GM18507 (cell line): ENCODE measurements at regions not wholly inside any gene's neighbourhood (a gene's known extent, or its start where the extent isn't known, plus 50 kb on each side); places are given as distances from the start of the nearest gene placed in this dataset.
A peak's percentile ranks its signal among the peaks of the same experiment; 100 is the strongest.
"Not testable (repeated sequence)": the region's sequence is repeated elsewhere in the genome, so short reads cannot be mapped to it uniquely, and the experiment has no call there.

Experiments used
- DNase-seq: peaks from one replicate; pipeline ENCODE4 v3.0.0; 2011; ENCODE audit warnings: low read depth; ENCODE audit not compliant: insufficient read length; ENCODE audit errors: extremely low spot score
- FAIRE-seq: peaks from 2 replicates; lab custom pipeline; 2011; peaks lifted over from hg19 to GRCh38; lab: Jason Lieb, UNC

DNA sequence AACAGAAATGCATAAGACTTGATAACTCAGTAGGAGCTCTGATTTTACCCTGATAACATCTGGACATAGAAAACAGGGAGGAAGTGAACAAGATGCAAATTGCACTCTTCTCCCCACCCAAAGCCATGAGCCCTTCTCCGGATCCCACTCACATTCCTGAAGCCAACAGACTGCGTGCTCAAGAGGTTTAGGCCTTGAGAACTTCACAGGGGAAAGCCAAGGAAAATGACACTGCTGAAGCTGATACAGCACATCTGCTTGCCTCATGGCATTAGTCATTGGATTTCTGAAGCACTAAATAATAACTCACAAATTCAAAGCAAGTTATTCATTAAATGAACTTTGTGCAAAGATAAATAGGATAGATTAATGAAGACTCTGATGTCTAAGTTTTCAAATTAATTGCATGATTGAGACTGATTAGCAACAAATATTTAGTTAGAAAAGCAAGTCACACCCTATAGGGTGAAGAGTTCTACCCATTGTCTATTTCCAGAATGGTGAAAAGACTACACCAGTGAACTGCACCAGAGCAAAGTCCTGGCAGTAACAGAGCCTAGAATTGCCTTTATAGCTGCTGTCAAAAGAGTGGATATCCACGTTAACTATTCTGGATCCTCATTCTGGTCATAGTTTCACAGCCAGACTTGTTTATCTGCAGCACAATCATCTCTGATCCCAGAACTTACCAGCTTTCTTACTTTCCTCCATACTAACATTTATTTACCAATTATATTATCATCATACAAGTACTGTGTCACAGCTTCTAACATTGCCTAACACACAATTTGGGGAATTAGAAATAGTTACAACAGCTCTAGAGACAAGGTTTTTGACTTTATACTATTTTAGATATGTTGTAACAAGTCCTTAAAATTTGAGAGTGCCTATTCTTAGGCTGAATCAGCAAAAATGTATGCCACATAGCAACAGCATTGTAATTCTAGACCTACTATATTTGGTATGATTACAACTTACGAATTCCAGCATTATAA is 432.1 kb upstream of the RGMB start:
- no peak for FAIRE-seq
- no peak for DNase-seq

GRCh38 chr5:98342958-98343660 is 430.4 kb upstream of the RGMB start:
- FAIRE-seq, DNase-seq: not testable (repeated sequence)

DNA sequence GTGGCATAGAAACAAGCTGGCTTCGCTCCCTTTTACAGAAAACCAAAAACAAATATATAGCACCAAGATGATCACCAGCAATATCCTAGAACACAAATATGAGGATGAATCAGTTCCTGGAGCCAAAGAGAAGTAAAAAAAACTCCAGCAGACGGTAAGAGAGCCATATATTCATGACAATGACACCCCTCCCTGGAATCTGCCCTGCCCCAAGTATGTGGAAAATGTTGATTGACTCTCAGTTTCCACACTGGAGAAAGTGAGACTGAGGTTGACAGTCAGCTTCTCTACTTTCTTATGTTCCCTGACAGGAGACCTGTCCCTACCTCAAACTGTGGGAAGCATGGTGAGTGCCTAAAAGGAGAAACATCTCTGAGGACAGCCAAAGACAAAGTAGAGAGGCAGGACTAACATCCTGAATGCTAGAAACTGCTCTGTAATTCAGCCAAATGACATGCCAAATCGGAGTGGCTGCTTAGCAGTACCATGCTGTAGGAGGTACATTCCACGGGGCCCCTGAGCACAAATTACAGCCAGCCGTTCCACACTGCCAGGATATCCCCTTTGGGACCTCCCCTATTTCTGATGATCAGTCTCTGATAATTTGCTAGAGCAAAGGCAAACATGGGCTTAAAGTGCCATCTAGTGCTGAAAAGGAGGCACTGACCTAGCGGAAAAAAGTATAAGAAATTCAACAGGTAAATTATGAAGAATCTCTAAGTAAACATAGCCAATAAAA is 424.0 kb upstream of the RGMB start:
- FAIRE-seq (peak; percentile 12), DNase-seq (no peak)

DNA sequence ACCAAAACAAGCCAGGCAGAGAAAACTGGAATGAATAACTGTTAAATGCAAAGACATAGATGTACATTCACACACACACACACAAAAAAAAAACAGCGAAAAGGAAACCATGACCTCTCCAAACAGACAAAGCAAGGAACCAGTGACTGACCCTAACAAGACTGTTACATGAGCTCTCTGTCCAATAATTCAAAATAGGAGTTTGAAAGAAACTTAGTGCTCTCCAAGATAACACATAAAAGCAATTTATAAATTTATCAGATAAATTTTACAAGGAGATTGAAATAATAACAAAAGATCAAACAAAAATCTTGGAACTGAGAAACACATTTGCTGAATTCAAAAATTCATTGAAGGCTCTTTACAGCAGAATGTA is 423.5 kb upstream of the RGMB start:
- FAIRE-seq (no peak), DNase-seq (no peak)

DNA sequence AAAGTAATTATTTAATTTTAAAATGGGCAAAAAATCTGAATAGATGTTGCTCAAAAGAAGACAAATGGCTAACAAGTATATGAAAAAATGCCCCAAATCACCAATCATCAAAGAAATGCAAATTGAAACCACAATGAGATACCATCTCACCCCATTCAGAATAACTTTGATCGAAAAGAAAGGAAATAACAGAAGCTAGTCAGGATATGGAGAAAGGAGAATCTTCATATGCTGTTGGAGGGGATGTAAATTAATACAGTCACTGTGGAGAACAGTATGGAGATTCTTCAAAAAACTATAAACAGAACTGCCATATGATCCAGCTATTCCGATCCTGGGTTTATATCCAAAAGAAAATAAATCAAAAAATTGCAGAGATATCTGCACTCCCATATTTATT is 418.5 kb upstream of the RGMB start:
- no peak for FAIRE-seq

DNA sequence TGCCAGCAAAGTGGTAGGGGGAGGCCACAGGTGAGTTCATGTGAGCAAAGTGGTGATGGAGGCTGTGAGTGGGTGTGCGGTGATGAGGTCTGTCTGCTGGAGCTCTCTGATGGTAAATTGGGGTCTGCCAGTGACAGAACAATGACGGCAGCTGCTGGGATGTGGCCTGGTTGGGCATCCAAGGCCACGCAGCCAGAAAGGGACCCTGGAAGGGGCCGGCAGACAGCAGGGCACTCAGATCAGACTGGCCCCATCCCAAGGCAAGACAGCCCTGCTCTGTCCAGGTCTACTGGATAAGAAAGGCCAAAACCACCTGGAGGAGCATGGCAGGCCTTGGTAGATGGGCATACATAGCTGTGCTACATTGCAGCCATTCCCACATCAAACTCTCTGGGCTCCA is 412.9 kb upstream of the RGMB start:
- DNase-seq = no peak
- no peak for FAIRE-seq

More for the DNA sequence above, 418.5 kb upstream of the RGMB start:
- DNase-seq = no peak

DNA sequence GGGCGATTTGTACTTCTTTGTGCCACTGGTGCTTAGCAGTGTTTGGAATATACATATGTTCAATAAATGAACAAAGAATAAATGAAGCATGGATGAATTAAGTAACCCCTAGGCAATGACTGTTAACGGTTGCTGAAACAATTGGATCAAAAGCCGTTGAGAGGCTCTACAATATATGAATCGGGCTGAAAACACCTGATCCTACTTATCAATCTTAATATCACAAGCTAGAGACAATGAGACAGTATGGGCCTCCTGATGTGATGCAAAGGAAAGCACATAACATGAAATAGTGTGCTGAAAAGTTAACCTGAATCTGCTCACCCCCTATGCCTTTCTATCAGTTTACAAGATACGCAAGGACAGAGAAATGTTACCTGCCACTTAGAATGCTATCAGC is 410.3 kb upstream of the RGMB start:
- FAIRE-seq (no peak), DNase-seq (no peak)

DNA sequence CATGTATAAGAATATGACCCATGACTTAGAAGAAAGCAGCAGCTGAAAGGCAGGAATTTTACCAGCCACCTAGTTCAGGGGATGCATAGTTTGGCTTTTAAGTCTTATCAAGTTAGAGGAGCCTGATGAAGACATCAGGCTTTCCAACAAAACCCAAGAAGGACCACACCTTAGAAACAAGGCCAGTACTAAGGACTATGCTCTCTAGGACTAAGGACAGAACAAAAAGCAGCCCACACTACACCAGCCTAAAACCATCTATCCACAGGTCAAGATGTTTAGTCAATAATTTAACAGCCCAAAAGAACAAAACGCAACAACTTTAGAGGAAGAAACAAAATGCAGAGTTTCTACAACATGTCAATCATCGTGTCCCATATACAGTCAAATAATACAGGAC is 408.9 kb upstream of the RGMB start:
- no peak for DNase-seq
- FAIRE-seq = no peak

DNA sequence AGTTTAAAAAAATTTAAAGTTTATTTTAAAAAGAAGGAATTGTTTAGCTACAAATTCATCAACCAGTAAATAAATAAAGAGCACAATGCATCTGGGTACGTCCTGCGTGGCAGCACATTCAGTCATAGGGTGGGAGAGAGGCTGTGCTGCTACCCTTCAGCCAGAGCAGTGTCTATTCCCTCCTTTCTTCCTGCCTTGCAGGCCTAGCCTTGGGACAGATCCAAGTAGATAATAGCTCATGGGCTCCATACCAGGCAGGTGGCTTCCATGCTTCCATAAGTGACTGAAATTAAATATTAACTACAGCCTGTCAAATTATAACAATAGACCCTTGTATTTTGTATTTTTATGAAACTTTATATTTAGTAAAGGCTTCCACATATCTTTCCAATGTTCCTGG is 408.3 kb upstream of the RGMB start:
- FAIRE-seq = no peak
- no peak for DNase-seq

- DNase-seq = no peak
- FAIRE-seq = no peak
These were observed 405.3 kb upstream of the RGMB start for GRCh38 chr5:98368141-98368540.

GRCh38 chr5:98372351-98372750 is 401.1 kb upstream of the RGMB start:
- FAIRE-seq (no peak), DNase-seq (no peak)

- FAIRE-seq = no peak
- DNase-seq = no peak
These were observed 381.4 kb upstream of the RGMB start for GRCh38 chr5:98391921-98392625.

- not testable (repeated sequence) for FAIRE-seq, DNase-seq
These were observed 380.3 kb upstream of the RGMB start for GRCh38 chr5:98393205-98393604.

GRCh38 chr5:98397081-98397480 is 376.4 kb upstream of the RGMB start:
- no peak for DNase-seq
- FAIRE-seq = no peak

- DNase-seq = no peak
- FAIRE-seq = no peak
These were observed 375.0 kb upstream of the RGMB start for GRCh38 chr5:98398465-98398864.

- DNase-seq = no peak
- FAIRE-seq = no peak
These were observed 371.8 kb upstream of the RGMB start for GRCh38 chr5:98401656-98402055.

- FAIRE-seq (no peak), DNase-seq (no peak)
These were observed 371.3 kb upstream of the RGMB start for GRCh38 chr5:98402130-98402529.

- DNase-seq = no peak
- FAIRE-seq = no peak
These were observed 370.3 kb upstream of the RGMB start for GRCh38 chr5:98403131-98403530.

DNA sequence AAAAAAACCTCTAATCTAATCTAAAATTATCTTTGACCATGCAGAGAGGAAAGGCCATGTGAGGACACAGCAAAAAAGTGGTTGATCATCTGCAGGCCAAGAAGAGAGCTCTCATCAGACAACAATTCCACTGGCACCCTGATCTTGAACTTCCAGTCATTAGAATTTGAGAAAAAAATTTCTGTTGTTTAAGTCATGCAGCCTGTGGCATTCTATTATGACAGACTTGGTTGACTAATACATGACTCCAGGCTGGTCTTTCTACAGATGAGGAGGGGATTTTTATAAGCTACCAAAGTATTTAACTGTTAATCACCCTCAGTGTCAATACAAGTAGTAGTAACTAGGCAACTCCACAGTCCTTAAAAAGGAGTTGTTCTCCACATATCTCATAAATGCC is 358.5 kb upstream of the RGMB start:
- no peak for FAIRE-seq
- no peak for DNase-seq

DNA sequence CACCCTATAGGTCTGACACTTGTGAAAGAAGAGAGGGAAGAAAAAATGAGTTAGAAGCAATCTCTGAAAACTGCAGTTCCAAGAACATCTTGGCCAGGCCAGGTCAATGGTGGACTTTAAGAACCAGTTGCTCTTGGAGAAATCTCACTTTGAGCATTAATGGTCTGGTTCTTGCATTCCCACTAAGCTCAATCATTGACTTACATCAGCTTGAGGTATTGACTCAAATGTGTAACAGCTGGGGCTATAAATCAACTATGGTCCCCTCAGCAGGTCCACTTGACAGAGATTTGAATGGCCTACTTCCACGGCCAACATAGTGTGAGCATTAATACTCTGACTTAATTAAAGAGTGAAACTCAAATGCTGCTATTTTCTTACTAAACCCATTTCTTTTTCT is 357.8 kb upstream of the RGMB start:
- FAIRE-seq (no peak), DNase-seq (no peak)
